Stimulated activated CD8-positive, alpha-beta memory T cell treated with anti-CD3 and anti-CD28 coated beads, Interleukin-2, amount 100 ng/mL, for 1 hour (primary cell): ENCODE measurements at regions not wholly inside any gene's neighbourhood (a gene's known extent, or its start where the extent isn't known, plus 50 kb on each side); places are given as distances from the start of the nearest gene placed in this dataset.
"Not testable (repeated sequence)": the region's sequence is repeated elsewhere in the genome, so short reads cannot be mapped to it uniquely, and the experiment has no call there.

Experiments used
- DNase-seq, 2 donors: peaks; one replicate each; pipeline ENCODE4 v3.0.0-alpha.2; 2020; ENCODE audit warnings: low read depth in 2 of 2

DNA sequence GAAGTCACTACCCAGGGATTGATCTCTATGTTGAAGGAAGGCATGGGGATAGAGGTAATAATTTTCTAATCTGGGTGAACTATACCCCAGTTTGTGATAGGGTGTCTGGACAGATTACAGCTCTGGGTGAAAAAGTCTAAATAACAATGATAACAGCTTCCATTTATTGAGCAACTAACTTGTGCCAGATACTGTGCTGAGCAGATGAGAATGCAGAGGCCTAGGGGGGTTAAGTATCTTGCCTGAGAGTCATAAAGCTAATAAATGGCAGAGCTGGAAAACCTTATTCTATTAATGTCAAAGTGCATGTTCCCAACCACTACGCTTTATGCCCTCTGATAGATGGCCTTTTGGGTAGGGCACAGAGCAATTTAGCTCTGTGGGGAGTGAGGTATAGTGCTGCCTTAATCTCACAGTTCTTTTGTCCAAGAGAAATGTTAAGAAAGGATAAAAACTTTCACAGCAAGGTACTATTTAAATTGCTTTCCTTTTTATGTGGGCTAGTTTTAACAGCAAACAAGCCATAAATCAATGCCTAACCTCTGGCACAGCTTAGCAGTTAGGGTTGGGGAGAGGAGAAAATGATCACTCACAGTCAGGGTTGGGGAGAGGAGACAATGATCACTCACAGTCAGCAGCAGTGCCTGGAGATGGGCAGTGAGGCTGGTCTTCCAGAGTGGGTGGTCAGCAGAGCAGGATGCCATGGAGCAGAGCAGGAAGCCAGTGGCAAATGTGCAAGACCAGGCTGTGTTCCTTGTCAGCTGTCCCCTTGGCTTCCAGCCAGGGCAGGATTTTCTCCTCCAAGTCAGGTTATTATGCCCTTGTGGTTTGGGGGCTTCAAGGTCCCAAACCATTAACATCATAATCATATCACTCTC, 187.0 kb downstream of the CARTPT start:
- no peak for DNase-seq

DNA sequence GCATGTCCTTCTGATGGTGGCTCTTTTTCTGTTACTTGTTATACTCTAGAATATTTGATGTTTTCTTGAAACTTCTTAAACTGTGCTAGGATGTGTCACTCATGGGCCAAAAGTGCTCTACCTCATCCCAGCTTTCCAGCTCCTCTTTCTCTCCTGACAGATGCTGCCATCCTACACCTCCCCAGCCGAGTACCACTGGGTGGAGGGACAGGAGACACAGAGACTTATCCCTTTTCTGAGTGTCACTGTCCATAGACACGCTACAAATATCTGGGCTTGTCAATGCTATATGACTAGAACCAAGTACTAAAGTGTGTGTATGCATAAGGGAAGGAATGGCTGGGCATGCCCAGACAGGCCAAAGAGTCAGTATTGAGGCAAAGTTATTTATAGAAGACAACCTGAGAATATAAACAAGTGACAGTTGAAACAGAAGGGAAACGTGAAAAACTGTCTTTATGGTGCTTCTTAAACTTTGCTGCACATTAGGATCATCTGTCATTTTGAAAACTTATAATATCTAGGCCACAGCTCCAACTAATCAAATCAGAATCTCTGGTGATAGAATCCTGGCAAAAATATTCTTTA, 188.0 kb downstream of the CARTPT start:
- no peak for DNase-seq

- no peak for DNase-seq
Measured at GRCh38 chr5:71907608-71908145, 188.6 kb downstream of the CARTPT start.

DNA sequence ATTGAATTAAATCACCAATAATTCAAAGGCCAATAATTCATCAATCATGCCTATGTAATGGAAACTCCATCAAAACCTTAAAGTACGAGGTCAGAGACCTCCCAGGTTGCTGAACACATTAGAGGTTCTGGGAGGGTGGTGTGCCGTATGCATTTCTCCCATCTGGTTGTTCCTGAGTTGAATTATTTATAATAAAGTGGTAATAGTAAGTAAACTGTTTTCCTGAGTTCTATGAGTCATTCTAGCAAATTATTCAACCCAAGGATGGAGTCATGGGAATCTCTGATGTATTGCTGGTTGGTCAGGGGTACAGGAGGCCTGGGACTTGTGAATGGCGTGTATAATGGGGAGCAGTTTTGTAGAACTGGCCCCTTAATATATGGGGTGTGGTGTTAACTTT, 191.7 kb downstream of the CARTPT start:
- DNase-seq = no peak

DNA sequence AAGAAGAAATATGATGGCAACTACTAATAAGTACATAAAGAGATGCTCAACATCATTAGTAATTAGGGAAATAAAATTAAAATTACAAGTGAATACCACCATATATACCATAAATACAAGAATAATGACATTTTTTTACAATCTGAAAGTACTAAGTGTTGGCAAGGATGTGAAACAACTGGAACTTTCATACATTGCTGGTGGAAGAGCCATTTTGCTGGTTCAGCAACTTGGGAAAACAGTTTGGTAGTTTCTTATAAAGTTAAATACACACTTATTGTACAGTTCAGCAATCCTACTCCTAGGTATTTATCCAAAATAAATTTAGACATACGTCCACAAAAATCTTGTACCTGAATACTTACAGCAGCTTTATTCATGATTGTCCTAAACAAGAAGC, 192.9 kb downstream of the CARTPT start:
- DNase-seq = no peak

DNA sequence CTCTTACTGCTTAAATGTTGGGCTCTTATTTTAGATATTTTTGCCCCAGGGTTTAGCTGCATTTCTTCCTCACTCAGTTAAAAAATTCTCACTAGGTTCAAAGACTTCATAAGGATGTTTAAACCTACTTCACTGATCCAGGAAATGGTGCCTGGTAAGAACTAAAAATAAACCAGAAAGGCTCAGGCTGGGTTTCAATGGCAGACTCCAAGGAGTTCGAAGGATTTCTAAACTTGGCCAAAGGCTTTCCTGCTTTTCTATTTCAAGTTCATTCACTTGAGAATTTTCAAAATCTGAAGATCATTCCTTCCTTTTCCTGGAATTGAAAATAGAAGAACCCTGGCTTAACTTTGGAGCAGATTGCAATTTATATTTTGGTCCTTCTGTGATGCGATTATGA, 193.0 kb upstream of the MAP1B start:
- no peak for DNase-seq

GRCh38 chr5:71922584-71923106, 184.6 kb upstream of the MAP1B start:
- DNase-seq = no peak

- no peak for DNase-seq
Measured at GRCh38 chr5:71923755-71924154, 183.5 kb upstream of the MAP1B start.

GRCh38 chr5:71924325-71924724, 182.9 kb upstream of the MAP1B start:
- no peak for DNase-seq

GRCh38 chr5:71924980-71925379, 182.3 kb upstream of the MAP1B start:
- DNase-seq = no peak

GRCh38 chr5:71925608-71926091, 181.6 kb upstream of the MAP1B start:
- no peak for DNase-seq

DNA sequence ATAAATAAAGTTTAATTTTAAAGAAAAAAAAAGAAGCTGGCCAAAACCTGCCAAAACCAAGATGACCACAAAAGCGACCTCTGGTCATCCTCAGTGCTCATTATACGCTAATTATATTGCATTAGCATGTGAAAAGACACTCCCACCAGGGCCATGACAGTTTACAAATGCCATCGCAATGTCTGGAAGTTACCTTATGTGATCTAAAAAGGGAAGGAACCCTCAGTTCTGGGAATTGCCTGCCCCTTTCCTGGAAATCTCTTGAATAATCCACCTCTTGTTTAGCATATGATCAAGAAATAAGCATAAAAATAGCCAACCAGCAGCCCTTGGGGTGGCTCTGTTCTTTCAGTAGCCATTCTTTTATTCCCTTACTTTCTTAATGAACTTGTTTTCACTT, 178.3 kb upstream of the MAP1B start:
- no peak for DNase-seq

- DNase-seq = not testable (repeated sequence)
Measured at GRCh38 chr5:71930554-71930953, 176.7 kb upstream of the MAP1B start.

- DNase-seq = no peak
Measured at GRCh38 chr5:71932131-71932654, 175.1 kb upstream of the MAP1B start.

GRCh38 chr5:71932655-71933338, 174.5 kb upstream of the MAP1B start:
- DNase-seq = no peak

- no peak for DNase-seq
Measured at GRCh38 chr5:71934322-71934721, 173.0 kb upstream of the MAP1B start.

DNA sequence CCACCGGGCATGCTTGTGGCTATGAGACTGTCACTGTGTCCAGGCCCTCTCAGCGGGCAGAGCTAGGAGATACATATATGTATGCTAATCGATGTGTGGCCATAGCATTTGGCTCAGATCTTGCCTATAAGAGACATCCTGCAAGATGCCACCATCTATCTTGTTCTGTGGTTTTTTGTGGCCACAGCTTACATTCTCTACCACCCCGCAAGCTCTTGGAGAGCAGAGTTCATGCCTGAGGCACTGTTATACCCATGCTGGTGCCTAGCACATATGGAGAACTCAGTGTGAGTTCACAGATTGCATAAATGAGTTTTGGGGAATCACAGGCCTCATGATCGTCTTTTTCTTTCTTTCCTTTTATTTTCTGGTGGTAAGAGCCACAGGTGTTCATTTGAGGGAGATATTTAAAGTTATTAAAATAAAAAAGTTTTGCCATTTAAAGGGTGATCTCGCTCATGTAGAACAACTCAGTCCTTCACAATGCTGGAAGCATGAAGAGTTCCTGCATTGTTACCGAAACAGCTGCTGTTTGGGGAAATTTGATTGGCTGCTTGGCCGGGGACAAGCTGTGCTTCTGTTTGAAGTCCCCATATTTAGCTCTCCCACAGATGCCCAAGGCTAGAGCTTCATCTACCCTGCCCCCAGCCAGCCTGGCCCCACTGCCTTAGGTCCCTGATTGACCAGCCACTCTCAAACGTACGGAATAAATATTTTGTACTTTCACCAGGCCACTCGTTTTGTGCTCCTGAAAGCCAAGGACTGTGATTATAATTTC, 169.2 kb upstream of the MAP1B start:
- no peak for DNase-seq

GRCh38 chr5:71938895-71939294, 168.4 kb upstream of the MAP1B start:
- DNase-seq = no peak

GRCh38 chr5:71939452-71940230, 167.6 kb upstream of the MAP1B start:
- no peak for DNase-seq

DNA sequence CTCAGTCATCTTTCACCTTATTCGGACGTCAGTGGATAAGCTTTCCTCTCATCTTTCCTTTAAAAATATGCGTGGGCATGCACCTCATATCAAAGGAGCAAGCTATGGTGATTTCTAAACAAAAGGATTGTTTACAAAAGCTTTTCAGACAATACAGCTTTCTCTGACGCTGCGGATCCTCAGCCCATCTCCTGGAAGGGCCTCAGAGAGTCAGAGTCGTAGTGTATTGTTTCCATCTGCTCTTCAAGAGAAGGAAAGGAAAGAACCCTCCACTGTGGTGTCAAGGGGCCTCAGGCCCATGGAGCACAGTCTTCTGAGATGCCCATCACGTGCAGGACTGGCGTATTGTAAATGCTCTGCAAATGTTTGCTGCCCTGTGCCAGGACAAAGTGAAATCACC, 163.4 kb upstream of the MAP1B start:
- DNase-seq = no peak
